Stimulated activated CD4-positive, alpha-beta T cell treated with anti-CD3 and anti-CD28 coated beads, Interleukin-4, amount 100 ng/mL, for 48 hours (primary cell): ENCODE measurements at regions not wholly inside any gene's neighbourhood (a gene's known extent, or its start where the extent isn't known, plus 50 kb on each side); places are given as distances from the start of the nearest gene placed in this dataset.

Experiments used
- DNase-seq, 2 donors: peaks; one replicate each; pipeline ENCODE4 v3.0.0-alpha.2; 2020; ENCODE audit warnings: low read depth in 2 of 2

GRCh38 chr20:1712634-1713624 is 55.4 kb upstream of the SIRPG start:
- no peak for DNase-seq

- DNase-seq: no peak
These were observed 54.4 kb upstream of the SIRPG start for GRCh38 chr20:1711826-1712601.

GRCh38 chr20:1711266-1711665 is 53.7 kb upstream of the SIRPG start:
- no peak for DNase-seq

- DNase-seq: no peak
These were observed 52.9 kb upstream of the SIRPG start for GRCh38 chr20:1710484-1710883.

GRCh38 chr20:1707588-1708449 is 50.2 kb upstream of the SIRPG start:
- no peak for DNase-seq
